AG20443 (cell line): ENCODE measurements at regions not wholly inside any gene's neighbourhood (a gene's known extent, or its start where the extent isn't known, plus 50 kb on each side); places are given as distances from the start of the nearest gene placed in this dataset.

ENCODE experiments used
- DNase-seq: peaks from one replicate; pipeline ENCODE4 v3.0.0; 2012; ENCODE audit warnings: low spot score, mixed read lengths

DNA sequence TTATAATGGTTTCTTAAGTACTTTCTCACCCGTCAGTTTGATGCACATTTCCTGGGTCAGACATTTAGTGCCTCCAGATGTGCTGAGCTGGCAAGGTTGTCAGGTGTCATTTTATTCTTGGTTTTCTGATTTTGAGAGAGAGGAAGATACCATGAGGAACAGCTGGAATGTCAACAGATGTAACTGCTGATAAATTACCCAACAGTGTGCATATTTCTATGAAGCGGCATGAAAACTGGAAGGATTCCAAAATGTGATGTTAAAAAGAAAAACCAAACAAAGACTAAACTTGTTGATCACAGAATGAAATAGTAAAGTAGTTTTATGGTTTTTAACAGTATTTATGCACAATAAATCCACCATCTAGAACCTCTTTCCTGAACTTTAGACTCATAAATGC, 447.3 kb downstream of the HDGFL1 start:
- DNase-seq = no peak

DNA sequence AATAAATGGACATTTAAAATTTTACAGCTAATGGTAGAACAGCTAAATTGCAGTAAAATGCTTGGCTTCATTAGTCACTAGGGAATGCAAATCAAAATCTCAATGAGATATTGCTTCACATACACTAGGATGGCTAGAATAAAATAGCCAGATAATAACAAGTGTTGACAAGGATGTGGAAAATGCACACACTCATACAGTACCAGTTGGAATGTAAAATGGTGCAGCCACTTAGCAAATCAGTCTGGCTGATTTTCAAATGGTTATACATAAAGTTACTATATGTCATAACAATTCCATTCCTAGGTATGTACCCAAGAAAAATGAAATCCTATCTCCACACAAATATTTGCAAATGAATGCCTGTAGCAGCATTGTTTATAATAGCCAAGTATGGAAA, 452.1 kb downstream of the HDGFL1 start:
- no peak for DNase-seq

GRCh38 chr6:23027281-23027680, 457.9 kb downstream of the HDGFL1 start:
- DNase-seq = no peak

- no peak for DNase-seq
Measured at GRCh38 chr6:23031986-23032385, 462.6 kb downstream of the HDGFL1 start.

GRCh38 chr6:23034926-23035325, 465.6 kb downstream of the HDGFL1 start:
- DNase-seq = no peak

- no peak for DNase-seq
Measured at GRCh38 chr6:23036406-23036983, 467.1 kb downstream of the HDGFL1 start.

DNA sequence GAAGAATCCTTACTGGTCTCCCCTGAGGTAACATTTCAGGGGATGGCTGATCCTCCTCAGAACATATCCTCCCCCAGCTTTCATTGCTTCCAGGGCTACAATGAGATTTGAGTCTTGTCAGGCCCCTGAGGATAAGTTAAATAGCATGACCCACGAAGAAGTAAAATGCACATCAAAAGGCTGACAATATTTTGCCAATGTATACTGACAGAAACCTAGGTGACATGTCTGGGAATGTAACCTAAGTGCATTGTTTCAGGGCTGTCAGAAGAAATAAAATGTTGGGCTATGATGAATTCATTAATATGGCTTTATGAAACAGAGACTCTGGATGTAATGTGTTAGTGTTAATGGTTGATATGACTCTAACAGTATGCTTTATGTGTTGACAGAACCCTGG, 471.5 kb downstream of the HDGFL1 start:
- no peak for DNase-seq

DNA sequence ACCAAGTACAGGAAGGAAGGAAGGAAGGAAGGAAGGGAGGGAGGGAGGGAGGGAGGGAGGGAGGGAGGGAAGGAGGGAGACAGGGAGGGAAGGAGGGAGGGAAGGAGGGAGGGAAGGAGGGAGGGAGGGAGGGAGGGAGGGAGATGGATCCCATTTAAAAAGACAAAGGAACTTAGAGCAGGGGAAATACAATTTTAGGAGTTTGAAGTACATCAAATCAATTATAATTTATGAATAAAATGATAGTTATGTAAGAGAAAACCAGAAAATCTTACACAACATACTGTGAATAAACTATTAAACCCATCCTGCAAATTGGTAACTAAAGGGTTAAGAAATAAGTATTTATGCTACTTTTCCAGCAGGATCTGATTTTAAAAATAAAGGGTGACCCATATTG, 475.9 kb downstream of the HDGFL1 start:
- no peak for DNase-seq

DNA sequence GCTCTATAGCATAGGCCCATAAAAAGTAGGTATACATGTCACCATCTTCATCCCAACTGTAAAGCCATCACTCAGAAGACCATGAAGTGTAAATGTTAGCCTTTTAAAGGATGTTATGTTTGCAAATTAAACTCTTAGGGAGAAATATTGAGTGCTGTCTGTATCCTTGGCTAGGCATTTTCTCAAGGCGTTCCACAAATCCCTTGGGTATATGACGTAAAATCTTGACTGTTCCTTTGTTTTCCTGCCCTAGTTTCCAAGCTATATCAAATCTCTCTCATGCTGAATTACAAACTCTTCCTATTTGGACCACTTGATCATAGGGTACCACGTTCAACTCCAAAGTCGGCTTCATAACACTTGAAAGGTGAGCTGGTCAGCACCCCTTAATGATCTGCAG, 486.2 kb downstream of the HDGFL1 start:
- no peak for DNase-seq

DNA sequence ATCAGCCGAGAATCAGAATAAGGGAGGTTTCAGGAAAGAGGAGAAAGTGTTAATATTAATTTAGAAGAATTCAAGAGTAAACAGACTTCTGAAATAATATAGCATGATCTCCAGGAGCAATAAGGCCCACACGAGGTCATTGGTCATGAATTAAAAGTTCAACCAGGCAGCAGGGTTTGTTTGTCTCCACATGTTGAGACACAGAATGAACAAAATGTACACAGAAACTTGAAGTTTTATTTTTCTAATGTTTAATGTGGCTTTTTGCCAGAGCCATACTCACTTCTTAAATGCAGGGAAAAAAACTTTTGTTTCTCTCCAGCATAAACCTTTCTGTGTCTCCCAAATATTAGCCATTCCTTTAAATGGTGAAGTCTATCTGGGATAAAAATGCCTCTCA, 504.5 kb downstream of the HDGFL1 start:
- no peak for DNase-seq

- DNase-seq = no peak
Measured at GRCh38 chr6:23077772-23078171, 508.4 kb downstream of the HDGFL1 start.

DNA sequence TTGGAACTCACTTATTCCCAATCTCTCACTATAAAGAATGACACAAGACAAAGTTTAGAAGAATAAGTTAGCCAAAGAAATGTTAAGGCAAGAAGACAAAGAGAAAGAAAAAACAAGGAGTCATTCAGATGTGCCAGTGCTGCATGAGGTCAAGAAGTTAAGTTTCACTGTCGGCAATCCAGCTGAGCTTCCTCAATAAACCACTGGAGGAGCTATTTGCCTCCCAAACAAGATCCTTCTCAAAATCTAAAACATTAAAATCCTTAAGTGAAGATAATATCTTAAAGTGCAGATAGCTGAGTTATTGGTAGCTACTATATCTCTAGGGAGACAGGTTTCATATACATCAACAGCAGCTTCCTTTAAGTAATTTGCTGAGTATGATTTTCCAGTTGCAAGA, 512.3 kb downstream of the HDGFL1 start:
- no peak for DNase-seq

GRCh38 chr6:23086100-23086499, 516.7 kb downstream of the HDGFL1 start:
- no peak for DNase-seq

DNA sequence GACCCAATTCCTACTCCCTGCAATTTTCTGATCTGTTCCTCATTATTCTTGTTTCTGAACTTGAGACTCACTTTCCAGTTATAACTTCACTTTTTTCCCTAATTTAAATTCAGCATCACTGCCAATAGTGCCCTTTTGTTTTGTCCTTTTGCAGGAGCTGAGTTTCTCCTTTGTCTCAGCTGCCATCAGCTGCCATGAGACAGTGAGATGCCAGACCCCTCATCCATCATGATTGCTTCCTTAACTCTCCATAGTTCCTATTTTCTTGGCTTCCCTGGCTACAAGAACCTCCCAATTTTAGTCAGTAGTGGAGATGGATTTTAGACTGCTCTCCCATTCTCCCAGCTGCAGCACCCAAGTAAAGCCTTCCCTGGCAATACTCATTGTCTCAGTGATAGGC, 518.1 kb downstream of the HDGFL1 start:
- DNase-seq = no peak

GRCh38 chr6:23088761-23089160, 519.4 kb downstream of the HDGFL1 start:
- no peak for DNase-seq

GRCh38 chr6:23089981-23090380, 520.6 kb downstream of the HDGFL1 start:
- no peak for DNase-seq

GRCh38 chr6:23091795-23092194, 522.4 kb downstream of the HDGFL1 start:
- DNase-seq = peak; percentile 30

- DNase-seq = no peak
Measured at GRCh38 chr6:23096876-23097275, 527.5 kb downstream of the HDGFL1 start.

GRCh38 chr6:23097566-23097965, 528.2 kb downstream of the HDGFL1 start:
- DNase-seq = no peak

DNA sequence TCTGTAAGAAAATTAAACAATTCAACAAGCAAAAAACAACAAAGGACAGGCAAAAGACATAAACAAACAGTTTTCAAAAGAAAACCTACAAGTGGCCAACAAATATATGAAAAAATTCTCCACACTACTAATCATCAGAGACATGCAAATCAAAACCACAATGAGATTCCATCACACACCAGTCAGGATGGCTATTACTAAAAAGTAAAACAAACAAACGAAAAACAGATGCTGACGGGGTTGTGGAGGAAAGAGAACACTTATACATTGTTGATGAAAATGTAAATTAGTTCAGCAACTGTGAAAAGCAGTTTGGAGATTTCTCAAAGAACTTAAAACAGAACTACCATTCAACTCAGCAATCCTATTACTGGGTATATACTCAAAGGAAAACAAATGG, 537.6 kb downstream of the HDGFL1 start:
- DNase-seq = peak; percentile 14

DNA sequence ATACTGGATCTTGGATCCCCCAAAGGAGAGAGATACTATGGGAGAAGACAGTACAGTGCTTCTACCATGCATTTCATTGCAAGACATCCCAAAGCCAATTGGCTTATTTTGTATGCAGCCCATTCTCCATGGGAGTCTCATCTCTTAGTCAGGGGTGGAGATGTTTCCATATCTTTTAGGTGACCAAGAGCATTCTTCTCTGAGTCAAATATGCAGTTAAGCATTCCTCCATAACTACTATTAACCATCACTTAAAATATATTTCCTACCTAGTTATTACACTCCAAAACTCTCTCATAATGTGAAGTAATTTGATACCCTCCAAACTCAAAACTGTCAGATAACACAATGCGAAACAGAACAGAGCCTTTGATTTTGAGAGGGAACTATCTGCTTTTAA, 542.6 kb downstream of the HDGFL1 start:
- peak; percentile 57 for DNase-seq

DNA sequence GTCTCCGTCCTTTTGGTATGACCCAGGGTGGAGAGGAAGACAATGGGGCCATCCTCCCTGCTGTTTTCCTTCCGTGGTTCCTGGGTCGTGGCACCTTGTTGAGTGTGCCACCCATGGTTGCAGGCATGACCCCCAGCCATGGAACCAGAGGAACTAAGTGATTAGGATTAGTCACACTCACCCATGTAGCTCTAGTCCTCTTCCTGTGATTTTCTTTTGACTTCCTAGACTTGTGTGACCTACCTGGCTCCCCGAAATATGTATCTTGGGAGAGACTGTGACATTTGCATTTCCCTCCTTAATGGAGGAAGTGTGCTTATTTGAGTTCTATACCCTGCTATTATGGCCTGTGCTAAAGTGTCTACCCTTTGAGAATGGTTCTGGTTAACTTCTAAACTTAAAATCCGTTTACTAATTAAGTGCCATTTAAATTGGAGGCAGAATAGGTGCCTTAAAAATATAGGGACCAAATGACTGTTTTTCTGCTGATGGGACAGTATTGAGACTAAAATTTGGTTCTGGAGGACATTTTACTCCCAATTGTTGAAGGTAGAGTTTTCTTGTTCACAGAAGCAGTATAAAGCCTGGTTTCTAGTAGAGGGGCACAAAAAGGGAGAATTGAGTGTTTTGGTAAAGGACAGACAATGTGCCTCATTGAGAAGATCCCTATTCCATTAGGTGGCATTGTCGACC, 545.6 kb downstream of the HDGFL1 start:
- DNase-seq = no peak

GRCh38 chr6:23137611-23138010, 568.2 kb downstream of the HDGFL1 start:
- DNase-seq = no peak

GRCh38 chr6:23140871-23141270, 571.5 kb downstream of the HDGFL1 start:
- DNase-seq = no peak
